ENCODE measurements at regions not wholly inside any gene's neighbourhood (a gene's known extent, or its start where the extent isn't known, plus 50 kb on each side); places are given as distances from the start of the nearest gene placed in this dataset.

DNA sequence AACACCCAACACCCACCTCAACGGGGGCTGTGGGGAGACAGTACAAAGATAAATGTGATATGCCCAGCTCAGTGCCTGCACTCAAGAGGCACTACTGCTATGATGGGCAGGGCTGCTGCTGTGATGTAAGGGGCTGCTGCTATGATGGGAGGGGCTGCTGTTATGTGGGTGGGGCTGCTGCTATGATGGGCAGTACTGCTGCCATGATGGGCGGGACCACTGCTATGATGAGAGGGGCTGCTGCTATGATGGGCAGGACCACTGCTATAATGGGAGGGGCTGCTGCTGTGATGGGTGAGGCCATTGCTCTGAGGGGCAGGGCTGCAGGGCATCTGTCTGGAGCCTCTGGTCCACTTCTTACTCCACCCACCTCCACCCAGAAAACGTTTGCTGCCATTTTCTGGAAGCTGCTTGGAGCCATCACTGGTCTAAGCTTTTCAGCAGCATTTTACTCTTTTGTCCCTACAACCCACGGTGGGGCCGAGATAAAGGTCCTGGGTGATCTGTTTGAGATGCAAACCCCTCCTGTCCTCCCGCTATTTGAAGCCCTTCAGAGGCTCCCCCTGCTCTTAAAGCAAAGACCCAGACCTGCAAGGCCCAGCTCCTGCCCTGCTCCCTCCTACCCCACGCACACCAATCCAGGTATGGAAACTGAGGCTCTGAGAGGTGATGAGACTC, 656.9 kb downstream of the PTPRU start:
- Histone ChIP-seq H3K4me3 (no peak overlapping the region), H3K9me3 (no peaks in the 10 kb centered on the region), H3K36me3 (no peaks in the 10 kb centered on the region), H3K27ac (no peak overlapping the region), H3K4me1 (peaks cover 0 to 3% (median 0%) of the 10 kb centered on the region in 4 donors), H3K27me3 (no peaks in the 10 kb centered on the region)
- 67 to 74% methylated on average over 7 of the region's 7 CpGs for WGBS, 2 donors
- DNase-seq, result no peak
- ATAC-seq (ENCODE audit: low FRiP score in 2 of 2), result no peak
- TF ChIP-seq EP300 (IDR thresholded peaks at IDR 0.05) (no peak), POLR2AphosphoS5 (IDR thresholded peaks at IDR 0.05) (no peak), POLR2A (IDR thresholded peaks at IDR 0.05) (no peak)
- TF ChIP-seq, protein P1, sequence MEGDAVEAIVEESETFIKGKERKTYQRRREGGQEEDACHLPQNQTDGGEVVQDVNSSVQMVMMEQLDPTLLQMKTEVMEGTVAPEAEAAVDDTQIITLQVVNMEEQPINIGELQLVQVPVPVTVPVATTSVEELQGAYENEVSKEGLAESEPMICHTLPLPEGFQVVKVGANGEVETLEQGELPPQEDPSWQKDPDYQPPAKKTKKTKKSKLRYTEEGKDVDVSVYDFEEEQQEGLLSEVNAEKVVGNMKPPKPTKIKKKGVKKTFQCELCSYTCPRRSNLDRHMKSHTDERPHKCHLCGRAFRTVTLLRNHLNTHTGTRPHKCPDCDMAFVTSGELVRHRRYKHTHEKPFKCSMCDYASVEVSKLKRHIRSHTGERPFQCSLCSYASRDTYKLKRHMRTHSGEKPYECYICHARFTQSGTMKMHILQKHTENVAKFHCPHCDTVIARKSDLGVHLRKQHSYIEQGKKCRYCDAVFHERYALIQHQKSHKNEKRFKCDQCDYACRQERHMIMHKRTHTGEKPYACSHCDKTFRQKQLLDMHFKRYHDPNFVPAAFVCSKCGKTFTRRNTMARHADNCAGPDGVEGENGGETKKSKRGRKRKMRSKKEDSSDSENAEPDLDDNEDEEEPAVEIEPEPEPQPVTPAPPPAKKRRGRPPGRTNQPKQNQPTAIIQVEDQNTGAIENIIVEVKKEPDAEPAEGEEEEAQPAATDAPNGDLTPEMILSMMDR (IDR thresholded peaks at IDR 0.05), result no peak

DNA sequence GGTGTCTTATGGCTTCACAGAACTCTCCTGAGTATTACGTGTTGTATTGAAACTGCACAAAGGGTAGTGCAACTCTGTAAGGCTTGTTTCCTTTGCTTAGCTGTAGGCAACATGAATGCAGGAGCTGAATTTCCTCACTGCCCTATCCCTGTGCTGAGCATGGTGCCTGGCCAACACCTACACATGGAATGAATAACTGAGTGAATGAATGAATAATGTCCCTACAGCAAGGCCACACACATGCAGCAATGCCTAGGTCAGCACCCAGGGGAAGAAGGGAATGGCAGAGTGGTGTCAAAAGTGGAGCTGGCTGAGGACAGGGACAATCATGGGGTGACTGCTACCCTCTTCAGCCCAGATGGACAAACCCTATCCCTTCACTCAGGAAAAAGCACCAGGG, 655.9 kb downstream of the PTPRU start:
- Histone ChIP-seq H3K36me3 (no peaks in the 10 kb centered on the region), H3K4me1 (peaks cover 0 to 3% (median 0%) of the 10 kb centered on the region in 4 donors), H3K9me3 (no peaks in the 10 kb centered on the region), H3K4me3 (no peak overlapping the region), H3K27ac (no peak overlapping the region), H3K27me3 (no peaks in the 10 kb centered on the region)
- WGBS, 2 donors, result 74 to 81% methylated on average over 1 of the region's 1 CpG
- no peak for ATAC-seq (ENCODE audit: low FRiP score in 2 of 2)
- TF ChIP-seq POLR2AphosphoS5 (IDR thresholded peaks at IDR 0.05) (no peak), EP300 (IDR thresholded peaks at IDR 0.05) (no peak), POLR2A (IDR thresholded peaks at IDR 0.05) (no peak)
- TF ChIP-seq, protein P1 (IDR thresholded peaks at IDR 0.05), result no peak
- DNase-seq, result no peak

DNA sequence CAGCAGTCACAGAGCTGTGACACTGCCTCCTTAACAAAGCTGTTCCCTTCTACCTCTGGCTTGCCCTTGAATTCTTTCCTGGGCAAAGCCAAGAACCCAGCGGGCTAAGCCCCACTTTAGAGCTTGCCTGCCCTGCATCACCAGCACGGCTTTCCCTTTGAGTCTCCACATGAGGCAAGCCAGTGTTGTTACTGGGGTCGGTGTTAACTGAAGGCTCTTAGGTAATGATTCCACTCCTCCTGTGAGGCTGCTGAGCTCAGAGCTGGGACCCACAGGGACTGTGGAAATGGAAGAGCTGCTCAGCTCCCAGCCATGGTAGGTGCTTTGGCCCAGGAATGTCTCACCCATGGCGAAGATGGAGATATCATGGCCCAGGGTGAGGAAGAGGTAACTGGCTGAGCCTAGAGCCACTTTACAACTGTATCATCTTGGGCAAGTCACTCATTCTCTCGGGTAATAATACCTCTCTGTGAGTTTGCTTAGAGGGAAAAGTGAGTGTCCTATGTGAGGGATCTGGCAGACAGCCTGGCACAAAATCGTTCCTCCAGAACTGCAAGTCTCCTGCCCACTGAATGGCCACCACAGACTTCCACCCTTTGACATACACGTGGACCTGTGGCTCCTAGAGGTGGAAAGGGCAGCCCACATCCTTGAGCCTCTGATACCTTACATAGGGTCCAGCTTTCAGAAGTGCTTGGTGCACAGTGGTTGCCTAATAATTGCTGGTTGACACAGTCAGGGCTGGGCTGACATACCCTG, 654.1 kb downstream of the PTPRU start:
- Histone ChIP-seq H3K36me3 (no peaks in the 10 kb centered on the region), H3K27me3 (no peaks in the 10 kb centered on the region)
- no peak for ATAC-seq (ENCODE audit: low FRiP score in 2 of 2)

DNA sequence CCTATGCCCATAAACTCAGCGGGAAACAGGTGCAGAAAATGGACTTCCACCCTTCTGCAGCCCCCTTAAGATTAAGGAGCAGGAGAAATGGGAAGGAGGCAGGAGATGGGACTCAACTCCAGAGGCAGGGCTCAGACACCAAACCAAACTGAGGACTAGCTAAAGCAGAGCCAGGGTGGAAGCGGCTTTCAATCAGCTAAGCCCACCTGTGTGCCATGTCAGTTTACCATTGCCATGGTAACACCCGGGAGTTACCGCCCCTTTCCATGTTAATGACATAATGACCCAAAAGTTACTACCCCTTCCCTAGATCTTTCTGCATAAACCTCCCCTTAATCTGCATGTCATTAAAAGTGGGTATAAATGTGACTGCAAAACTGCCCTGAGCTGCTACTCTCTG, 653.5 kb downstream of the PTPRU start:
- DNase-seq (no peak), ATAC-seq (ENCODE audit: low FRiP score in 2 of 2) (no peak)
- H3K4me1 ChIP-seq, result no peaks in the 10 kb centered on the region
- TF ChIP-seq, protein P1 (IDR thresholded peaks at IDR 0.05), result no peak
- TF ChIP-seq EP300 (IDR thresholded peaks at IDR 0.05) (no peak), POLR2A (IDR thresholded peaks at IDR 0.05) (no peak), POLR2AphosphoS5 (IDR thresholded peaks at IDR 0.05) (no peak)
- no peak overlapping the region for H3K27ac ChIP-seq
- no peaks in the 10 kb centered on the region for H3K27me3 ChIP-seq
- no peaks in the 10 kb centered on the region for H3K36me3 ChIP-seq
- 73 to 77% methylated on average over 4 of the region's 4 CpGs for WGBS, 2 donors
- H3K9me3 ChIP-seq, result no peaks in the 10 kb centered on the region
- H3K4me3 ChIP-seq, result no peak overlapping the region

More for the DNA sequence above, 654.1 kb downstream of the PTPRU start:
- H3K4me3 ChIP-seq, result no peak overlapping the region
- TF ChIP-seq POLR2AphosphoS5 (IDR thresholded peaks at IDR 0.05) (no peak), EP300 (IDR thresholded peaks at IDR 0.05) (no peak), POLR2A (IDR thresholded peaks at IDR 0.05) (no peak)
- TF ChIP-seq, protein P1 (IDR thresholded peaks at IDR 0.05), result no peak
- DNase-seq, result no peak
- 63 to 66% methylated on average over 6 to 7 of the region's 7 CpGs for WGBS, 2 donors
- no peaks in the 10 kb centered on the region for H3K4me1 ChIP-seq
- H3K27ac ChIP-seq, result no peak overlapping the region
- H3K9me3 ChIP-seq, result no peaks in the 10 kb centered on the region

Measured in upper lobe of left lung (tissue), 6 donors.